ENCODE measurements at regions not wholly inside any gene's neighbourhood (a gene's known extent, or its start where the extent isn't known, plus 50 kb on each side); places are given as distances from the start of the nearest gene placed in this dataset.
"Not testable (repeated sequence)": the region's sequence is repeated elsewhere in the genome, so short reads cannot be mapped to it uniquely, and the experiment has no call there.

GRCh38 chr4:29710519-29710918, 1009.6 kb upstream of the PCDH7 start:
- DNase-seq = no peak

GRCh38 chr4:29711226-29711625, 1008.9 kb upstream of the PCDH7 start:
- no peak for DNase-seq

- DNase-seq = no peak
These were observed 1002.7 kb upstream of the PCDH7 start for GRCh38 chr4:29717287-29718057.

- DNase-seq = no peak
These were observed 1002.0 kb upstream of the PCDH7 start for GRCh38 chr4:29718136-29718535.

- DNase-seq = no peak
These were observed 997.9 kb upstream of the PCDH7 start for GRCh38 chr4:29722253-29722652.

- DNase-seq = no peak
These were observed 993.2 kb upstream of the PCDH7 start for GRCh38 chr4:29726938-29727337.

- DNase-seq = no peak
These were observed 985.6 kb upstream of the PCDH7 start for GRCh38 chr4:29734343-29735213.

- DNase-seq = no peak
These were observed 963.2 kb upstream of the PCDH7 start for GRCh38 chr4:29756966-29757365.

GRCh38 chr4:29762151-29762550, 958.0 kb upstream of the PCDH7 start:
- no peak for DNase-seq

GRCh38 chr4:29770627-29771026, 949.5 kb upstream of the PCDH7 start:
- DNase-seq = no peak

GRCh38 chr4:29788123-29788522, 932.0 kb upstream of the PCDH7 start:
- not testable (repeated sequence) for DNase-seq

GRCh38 chr4:29805245-29805644, 914.9 kb upstream of the PCDH7 start:
- no peak for DNase-seq

GRCh38 chr4:29805916-29806480, 914.2 kb upstream of the PCDH7 start:
- DNase-seq = no peak

GRCh38 chr4:29817961-29818360, 902.2 kb upstream of the PCDH7 start:
- no peak for DNase-seq

- DNase-seq = no peak
These were observed 891.1 kb upstream of the PCDH7 start for GRCh38 chr4:29829067-29829466.

- no peak for DNase-seq
These were observed 867.6 kb upstream of the PCDH7 start for GRCh38 chr4:29852537-29852936.

GRCh38 chr4:29853833-29854232, 866.3 kb upstream of the PCDH7 start:
- no peak for DNase-seq

- DNase-seq = no peak
These were observed 858.9 kb upstream of the PCDH7 start for GRCh38 chr4:29861307-29861706.

- no peak for DNase-seq
These were observed 852.8 kb upstream of the PCDH7 start for GRCh38 chr4:29867412-29867811.

GRCh38 chr4:29900336-29900735, 819.8 kb upstream of the PCDH7 start:
- DNase-seq = no peak

- no peak for DNase-seq
These were observed 811.9 kb upstream of the PCDH7 start for GRCh38 chr4:29908276-29908675.

GRCh38 chr4:29927895-29928294, 792.3 kb upstream of the PCDH7 start:
- no peak for DNase-seq

GRCh38 chr4:29948451-29948850, 771.7 kb upstream of the PCDH7 start:
- DNase-seq = no peak

- no peak for DNase-seq
These were observed 771.3 kb upstream of the PCDH7 start for GRCh38 chr4:29948858-29949257.
